ENCODE measurements at regions not wholly inside any gene's neighbourhood (a gene's known extent, or its start where the extent isn't known, plus 50 kb on each side); places are given as distances from the start of the nearest gene placed in this dataset.
A peak's percentile ranks its signal among the peaks of the same experiment; 100 is the strongest.
"Not testable (repeated sequence)": the region's sequence is repeated elsewhere in the genome, so short reads cannot be mapped to it uniquely, and the experiment has no call there.

DNA sequence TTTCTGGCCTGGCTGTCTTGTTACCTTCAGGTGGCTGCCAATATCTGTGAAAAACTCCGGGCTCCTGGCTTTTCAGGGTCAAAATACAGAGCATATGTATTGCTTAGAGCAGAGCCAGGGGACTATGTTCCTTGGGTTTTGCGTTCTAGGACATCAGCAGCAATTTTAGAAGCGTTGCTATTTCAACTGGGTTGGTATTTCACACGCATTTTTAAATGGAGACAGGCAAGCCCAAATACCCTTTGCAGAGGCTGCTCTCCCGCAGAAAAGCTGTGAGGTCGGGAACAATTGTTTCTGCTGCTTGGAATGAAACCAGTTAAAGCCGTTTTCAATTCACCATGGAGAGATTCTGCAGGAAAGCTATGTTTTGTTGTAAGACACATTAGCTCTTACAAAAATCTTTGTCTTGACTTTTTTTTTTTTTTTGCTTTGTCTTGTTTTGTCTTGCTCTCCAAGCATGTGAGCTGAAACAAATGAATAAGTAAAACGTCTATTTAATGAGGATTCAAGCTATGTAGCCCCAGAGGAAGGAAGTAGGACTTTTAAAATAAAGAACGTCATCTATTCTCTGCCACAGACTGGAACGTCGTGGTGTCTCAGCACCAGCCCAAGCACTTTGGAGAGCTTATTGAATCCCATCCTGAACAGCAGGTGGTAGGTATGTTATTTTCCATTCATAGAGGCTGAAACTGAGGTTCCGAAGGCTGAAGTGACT is 181.0 kb upstream of the TBX3 start:
- no peak for DNase-seq (ENCODE audit: low read depth in 4 of 4, low spot score in 2 of 4)

DNA sequence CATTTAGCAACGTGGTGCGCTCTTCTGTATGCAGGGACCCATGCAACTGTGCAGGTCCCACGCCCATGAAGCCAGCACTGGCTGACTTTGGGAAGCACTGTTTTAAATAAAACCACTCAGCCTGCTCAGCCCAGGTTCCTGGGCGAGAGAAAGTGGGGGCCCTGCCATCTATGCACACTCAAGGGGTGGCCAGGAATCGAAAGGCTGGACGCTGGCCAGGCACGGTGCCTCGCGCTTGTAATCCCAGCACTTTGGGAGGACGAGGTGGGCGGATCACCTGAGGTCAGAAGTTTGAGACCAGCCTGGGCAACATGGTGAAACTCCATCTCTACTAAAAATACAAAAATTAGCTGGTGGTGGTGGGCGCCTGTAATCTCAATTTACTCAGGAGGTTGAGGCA is 179.9 kb upstream of the TBX3 start:
- no peak for DNase-seq (ENCODE audit: low read depth in 4 of 4, low spot score in 2 of 4)

DNA sequence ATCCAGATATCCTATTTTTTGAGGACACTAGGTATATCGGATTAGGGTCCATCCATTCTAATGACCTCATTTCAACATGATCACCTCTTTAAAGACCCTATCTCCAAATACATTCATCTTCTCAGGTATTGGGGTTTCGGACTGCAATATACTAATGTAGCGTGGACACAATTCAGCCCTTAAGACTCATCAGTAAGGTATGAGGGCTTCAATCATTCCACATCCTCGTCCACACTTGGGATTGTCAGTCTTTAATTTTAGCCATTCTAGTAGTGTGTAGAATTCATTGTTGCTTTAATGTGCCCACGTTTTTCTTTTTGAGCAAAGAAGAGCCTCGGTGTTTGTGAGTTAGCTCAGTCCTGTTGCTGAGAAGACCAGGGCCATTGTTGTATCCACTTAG is 177.0 kb upstream of the TBX3 start:
- DNase-seq (ENCODE audit: low read depth in 4 of 4, low spot score in 2 of 4) = no peak

DNA sequence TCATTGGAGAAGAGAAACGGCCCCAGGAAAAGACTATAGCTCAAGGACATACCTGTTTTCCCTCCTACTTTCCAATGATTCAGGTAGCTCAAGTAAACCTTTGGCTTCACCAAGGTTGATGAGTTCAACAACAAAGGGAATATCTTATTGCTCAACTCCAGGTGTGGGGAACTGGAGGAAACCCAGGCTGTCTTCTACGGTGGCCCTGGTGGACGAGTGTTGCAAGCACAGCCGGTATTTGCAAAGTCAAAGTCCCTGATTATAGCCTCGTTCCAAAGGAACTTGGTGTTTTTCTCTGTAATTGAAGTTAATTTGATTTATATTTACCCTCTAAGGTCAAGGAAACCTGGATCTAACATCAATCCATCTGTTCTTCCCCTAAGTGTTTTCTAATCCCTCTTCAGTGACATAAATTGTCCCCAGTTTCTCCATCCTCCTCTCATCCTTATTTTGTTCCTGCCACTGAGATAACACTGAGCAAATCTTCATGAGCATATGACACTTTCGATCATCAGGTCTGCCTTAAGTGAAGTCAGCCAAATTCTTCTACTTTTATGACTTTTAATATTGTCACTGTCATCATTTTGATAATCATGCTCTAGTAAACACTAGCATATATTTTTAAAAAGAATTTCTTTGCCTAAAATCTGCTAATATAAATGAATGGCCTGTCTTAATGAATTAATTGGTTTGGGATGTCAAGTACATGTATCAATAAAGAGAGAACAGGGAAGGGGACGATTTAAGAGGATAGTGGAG is 174.6 kb upstream of the TBX3 start:
- no peak for DNase-seq (ENCODE audit: low read depth in 4 of 4, low spot score in 2 of 4)

DNA sequence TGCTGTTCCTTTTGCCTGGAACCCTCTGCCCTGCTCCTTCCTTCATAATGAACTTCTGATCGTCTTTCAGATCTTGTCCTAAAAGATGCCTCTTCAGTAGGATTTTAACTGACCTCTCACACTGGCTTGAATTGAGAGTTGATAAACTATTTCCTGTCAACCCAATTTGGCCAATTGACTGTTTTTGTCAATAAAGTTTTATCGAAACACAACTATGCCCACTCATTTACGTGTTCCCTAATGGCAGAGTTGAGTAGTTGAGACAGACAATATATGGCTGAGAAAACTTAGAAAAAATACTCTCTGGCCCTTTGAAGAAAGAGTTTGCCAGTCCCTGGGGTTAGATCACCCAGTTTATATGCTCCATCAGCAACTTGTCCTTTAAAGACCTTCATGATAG is 171.7 kb upstream of the TBX3 start:
- no peak for DNase-seq (ENCODE audit: low read depth in 4 of 4, low spot score in 2 of 4)

DNA sequence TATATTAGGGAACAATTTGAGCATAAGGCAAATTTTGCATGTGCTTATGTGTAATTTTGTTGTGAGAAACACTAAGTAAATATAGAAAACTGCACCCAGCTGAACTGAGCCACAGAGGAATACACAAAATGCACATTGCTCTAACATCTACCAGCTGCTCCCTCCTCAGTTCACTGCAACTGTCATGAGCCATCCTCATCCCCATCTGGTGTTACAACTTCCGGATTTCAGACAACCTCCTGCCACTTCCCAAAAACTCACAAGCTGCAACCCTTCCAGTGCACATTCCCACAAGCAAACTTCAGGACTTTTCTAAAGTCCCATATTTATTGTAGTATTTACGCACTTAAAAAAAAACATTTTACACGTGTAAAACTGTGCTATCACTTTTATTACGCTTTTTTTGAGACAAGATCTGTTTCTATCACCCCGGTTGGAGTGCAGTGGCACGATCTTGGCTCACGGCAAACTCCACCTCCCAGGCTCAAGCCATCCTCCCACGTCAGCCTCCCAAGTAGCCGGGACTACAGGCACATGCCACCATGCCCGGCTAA is 169.1 kb upstream of the TBX3 start:
- DNase-seq (ENCODE audit: low read depth in 4 of 4, low spot score in 2 of 4) = peak in 2 of 4 donors; percentile 35 to 48

DNA sequence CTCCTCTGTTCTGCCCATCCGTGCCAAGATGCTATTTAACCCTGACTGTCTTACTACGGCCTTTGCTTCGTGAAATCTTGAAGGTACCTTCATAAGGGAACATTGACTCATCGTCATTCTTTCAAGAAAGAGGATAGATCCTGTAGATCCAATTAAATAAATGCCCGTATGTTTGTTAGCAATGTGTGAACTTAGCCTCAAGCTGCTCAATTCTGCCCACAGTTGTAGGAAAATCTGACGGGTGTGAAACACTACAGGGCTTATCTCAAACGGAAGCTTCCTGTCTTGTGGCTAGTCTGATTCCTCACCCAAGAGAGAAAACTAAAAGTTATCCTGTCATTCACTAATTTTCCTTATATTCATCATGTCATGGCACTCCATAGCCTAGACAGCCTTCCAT is 168.0 kb upstream of the TBX3 start:
- no peak for DNase-seq (ENCODE audit: low read depth in 4 of 4, low spot score in 2 of 4)

DNA sequence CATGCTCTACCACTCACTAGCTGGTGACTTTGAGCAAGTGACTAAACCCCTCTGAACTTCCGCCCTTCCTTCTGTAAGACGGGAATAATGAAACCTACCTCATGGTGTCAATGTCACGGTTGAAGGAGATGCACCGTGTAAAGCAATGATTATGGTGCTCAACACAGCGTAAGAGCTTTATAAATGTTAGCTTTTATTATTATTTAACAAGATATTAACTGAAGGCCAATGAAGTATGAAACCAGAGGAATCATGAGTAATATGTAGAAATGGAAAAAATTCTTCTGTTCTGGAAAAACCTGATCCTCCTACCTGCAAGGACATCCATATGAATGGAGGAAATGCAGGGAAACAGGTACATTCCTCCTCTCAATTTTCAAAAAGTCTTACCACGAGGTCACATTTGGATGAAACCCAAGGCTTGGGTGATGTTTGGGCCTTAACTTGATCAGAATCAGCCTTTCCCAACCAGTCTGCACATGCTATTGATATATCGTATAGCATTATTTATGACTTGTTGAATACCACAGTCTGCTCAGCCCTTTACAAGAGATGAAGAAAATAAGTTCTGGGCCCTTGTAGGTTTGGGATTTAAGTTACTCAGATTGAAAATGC is 166.8 kb upstream of the TBX3 start:
- DNase-seq (ENCODE audit: low read depth in 4 of 4, low spot score in 2 of 4) = no peak

DNA sequence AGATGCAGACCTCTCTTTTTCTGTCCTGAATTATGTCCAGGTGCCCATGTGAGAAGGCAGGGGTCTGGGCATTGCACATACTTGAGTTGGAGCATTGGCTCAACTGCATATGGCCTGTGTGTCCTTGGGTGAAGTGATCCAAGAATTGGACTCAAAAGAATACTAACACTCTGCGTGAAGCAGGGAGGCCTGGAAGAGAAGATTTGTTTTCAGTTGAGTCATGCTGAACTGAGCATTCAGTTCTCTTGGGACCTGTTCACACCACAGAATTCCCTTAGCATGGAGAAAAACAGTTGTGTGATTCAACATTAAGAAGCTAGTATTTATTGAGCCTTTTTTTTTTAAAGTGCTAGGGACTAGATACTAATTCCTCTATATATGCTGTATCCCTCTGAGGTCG is 164.7 kb upstream of the TBX3 start:
- no peak for DNase-seq (ENCODE audit: low read depth in 4 of 4, low spot score in 2 of 4)

DNA sequence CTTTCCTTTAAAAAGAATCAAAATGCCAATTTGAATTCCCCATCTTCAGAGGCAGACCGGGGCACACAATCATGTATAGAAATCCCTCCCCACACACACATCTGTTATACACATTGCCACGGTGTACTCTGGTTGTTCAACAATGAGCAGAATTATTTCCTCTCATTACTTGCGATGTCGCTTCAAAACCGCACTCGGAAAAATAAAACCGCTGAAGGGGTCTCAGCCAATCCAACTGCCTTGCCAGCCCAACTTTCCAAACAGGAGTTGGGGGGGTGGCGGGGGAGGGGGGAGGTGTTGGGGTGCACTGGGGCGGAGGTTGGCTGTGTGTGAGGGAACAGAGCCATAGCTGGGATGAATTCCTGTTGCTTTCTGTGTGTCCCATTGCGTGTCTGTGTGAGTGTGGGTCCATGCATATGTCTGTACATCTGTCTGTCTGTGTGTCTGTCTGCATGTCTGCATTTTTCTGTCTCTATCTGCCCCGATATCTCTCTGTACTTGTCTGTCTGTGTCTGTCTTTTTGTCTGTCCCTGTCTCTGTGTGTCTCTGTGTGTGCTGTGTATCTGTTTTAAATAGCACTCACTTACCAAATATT is 163.6 kb upstream of the TBX3 start:
- no peak for DNase-seq (ENCODE audit: low read depth in 4 of 4, low spot score in 2 of 4)

DNA sequence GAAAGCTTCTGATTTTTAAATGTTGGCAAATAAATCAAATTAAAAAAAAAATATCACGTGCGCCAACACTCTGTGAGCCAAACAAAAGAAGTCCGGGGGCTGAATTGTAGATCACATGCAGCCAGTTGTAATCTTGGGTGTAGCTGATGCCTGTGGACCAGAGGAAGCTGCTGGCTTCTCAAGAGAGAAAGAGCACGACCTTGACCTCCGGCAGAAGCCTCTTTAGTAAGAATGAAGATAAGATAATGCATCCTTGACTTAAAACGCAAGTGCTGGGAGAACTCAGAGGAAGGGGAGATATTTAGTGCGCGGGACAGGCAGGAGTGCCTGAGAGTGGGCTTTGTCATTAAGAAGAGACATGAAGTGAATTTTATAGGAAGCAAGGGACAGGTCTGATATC is 162.8 kb upstream of the TBX3 start:
- no peak for DNase-seq (ENCODE audit: low read depth in 4 of 4, low spot score in 2 of 4)

DNA sequence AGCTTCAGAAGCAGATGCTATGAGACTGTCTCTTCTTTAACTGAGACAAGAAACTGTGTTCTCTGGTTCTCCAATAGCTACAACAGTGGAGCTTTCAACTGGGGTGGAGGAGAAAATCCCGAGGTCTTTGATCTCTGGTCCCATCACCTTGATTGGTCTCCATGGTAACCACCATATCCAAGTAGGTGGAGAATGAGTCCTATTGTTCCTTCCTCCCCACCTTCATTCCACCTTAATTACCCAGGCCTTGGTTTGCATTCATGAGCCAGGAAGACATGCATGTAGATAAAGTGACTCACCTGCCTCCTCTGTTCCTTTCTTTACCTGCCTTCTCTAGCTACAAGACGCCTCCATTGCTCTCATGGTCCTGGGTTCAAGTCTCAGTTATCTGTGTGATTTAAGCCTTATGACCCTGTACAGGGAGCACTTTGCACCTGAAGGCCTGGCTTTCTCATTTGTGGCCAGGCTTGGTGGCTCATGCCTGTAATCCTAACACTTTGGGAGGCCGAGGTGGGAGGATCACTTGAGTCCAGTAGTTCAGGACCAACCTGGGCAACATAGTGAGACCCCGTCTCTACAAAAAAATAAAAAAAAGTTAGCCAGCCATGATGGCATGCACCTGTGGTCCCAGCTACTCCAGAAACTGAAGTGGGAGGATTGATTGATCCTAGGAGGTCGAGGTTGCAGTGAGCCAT is 157.7 kb upstream of the TBX3 start:
- DNase-seq (ENCODE audit: low read depth in 4 of 4, low spot score in 2 of 4) = no peak

DNA sequence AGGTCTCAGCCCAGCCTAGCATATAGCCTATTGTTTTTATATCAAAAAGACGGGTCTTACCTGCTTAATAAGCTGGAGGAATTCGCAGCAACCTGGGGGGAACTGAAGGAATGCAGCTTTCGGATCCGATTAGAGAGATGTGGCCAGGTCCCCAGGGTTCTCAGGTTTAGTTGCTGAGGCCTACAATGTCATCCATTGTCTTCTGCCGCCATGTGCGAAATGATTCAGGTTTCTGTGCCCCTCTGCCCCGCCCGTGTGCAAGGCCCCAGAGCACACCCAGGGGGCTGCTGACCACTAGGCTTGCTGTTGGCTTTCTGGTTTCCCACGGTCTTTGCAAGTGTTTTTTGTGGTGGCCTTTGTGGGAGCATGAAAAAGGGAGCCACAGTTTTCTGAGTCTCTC is 154.5 kb upstream of the TBX3 start:
- no peak for DNase-seq (ENCODE audit: low read depth in 4 of 4, low spot score in 2 of 4)

DNA sequence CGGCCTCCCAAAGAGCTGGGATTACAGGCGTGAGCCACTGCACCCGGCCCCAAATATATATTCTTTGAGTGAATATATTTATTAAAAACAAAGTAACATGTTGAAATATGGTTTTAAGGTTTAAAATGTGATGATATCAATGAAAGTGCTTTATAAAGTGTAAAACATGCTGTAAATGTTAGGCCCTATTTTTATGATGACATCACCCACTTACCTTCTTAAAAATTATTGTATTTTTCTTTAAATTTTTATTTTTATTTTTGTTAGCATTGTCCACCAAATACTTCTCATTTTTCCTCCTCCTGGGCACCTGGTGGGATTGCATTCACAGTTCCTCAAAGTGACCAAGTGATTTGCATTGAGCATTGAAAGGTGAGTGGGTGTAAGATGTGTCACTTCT is 152.6 kb upstream of the TBX3 start:
- no peak for DNase-seq (ENCODE audit: low read depth in 4 of 4, low spot score in 2 of 4)

DNA sequence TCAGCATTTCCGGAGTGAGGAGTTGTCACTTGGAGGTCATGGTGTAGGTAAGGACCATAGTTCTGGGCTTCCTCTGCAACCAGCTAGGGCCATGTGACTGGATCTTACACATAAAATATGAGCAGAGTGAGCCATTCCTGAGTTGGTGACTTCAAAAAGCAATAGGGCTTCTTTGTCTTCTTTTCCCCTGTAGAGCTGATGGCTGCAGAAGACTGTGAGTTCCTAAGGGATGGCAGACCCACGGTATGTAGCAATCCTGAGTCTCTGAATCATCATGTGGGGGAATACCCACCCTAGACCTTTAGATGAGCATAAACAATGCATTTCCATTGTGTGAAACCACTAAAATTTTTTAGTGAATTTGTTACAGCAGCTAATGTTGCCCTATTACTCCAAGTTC is 151.1 kb upstream of the TBX3 start:
- no peak for DNase-seq (ENCODE audit: low read depth in 4 of 4, low spot score in 2 of 4)

DNA sequence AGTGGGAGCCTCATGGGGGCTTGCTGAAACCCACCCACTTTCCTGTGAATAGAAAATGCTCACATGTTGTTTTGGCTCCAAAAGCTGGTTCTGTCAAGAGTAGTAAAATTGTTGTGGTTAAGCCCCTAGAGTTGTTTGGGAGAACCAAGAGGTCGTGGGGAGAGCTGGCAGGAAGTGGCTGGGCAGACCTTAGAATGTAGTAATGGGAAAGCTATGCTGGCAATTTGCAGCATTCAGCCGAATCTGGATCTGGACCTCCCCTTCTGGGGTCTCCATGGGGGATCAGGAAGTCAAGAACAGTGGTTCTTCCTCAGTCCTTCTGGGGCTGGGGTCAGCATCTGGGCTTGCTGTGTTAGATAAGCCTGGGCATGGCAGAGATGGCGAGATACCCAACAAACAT is 150.6 kb upstream of the TBX3 start:
- no peak for DNase-seq (ENCODE audit: low read depth in 4 of 4, low spot score in 2 of 4)

DNA sequence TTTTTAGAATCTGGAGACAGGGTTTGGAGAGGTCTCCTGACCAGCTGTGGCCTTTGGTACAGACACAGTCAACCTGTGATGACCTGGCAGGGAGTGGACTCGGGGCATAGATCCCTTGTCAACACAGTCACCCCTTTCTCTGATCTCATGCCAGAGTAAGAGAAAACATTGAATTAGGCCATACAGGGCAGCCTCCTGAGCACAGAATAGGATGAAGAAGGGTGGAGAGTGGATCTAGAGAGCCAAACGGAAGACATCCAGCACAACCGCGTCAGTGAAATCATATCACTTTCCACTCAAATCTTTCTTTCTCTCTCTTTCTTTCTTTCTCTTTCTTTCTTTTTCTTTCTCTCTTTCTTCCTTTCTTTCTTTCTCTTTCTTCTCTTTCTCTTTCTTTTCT is 145.9 kb upstream of the TBX3 start:
- no peak for DNase-seq (ENCODE audit: low read depth in 4 of 4, low spot score in 2 of 4)

DNA sequence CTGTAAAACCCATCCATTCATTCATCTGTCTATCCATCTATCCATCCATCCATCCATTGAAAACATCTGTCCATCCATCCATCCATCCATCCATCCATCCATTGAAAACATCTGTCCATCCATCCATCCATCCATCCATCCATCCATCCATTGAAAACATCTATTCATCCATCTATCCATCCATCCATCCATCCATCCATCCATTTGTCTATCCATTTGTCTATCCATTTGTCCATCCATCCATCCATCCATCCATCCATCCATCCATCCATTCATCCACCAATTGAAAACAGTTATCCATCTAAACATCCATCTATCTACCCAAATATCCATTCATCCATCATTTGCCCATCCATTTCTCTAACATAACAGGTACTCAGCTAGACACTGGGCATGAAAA is 145.3 kb upstream of the TBX3 start:
- DNase-seq (ENCODE audit: low read depth in 4 of 4, low spot score in 2 of 4) = not testable (repeated sequence)

DNA sequence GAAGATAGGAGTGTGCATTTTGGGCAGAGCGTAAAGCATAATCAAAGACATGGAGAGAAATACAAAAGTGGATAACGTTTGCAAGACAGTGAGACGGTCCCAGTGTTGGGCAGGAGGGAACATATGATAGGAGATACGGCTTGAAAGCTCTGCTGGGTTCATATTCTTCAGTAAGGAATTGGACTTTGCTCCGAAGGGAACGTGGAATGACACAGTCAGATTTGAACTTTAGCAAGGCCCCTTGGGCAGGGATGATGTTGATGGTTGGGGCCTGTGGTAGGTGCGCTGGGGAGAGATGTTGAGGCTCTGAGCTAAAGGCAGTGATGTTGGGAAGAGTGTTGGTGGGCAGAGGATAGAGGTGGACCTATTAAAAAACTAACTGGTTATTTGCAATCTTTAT is 143.5 kb upstream of the TBX3 start:
- no peak for DNase-seq (ENCODE audit: low read depth in 4 of 4, low spot score in 2 of 4)

DNA sequence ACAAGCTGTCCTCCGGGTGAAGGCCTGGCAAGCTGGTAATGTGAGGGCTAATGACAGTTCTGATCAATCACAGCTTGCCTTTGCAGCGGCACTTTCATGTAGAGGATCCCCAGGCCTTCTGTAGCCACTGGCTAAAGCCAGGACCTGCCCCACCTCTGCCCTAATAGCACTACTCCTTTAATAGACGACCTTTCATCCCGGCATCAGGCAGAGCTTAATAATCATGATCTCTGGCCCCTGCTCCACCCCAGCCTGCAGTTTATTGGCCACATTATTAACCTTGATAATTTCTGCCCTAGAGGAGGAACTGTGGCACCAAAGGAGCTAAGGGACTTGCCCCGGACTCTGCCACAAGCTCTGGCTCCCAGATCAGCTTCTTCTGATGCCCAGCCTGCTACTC is 142.3 kb upstream of the TBX3 start:
- DNase-seq (ENCODE audit: low read depth in 4 of 4, low spot score in 2 of 4) = no peak

DNA sequence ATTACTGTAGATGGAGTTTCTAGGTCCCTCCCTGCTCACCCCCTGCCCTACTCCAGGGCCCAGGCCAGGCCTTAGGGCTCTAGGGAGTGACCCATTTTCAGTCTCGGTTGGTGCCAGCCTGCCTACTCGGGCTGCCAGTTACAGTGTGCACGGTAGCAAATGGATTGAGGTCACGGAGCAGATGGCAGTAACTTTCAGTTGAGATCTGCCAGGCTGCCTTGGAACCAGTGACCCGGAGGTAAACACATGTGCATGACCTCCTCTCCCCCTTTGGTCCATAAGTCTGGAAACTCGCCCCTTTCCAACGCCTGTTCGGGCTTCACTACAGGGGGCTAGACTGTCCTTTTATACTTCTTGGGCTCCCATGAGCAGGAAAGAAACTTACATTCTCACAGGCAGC is 139.7 kb upstream of the TBX3 start:
- DNase-seq (ENCODE audit: low read depth in 4 of 4, low spot score in 2 of 4) = no peak
